ENCODE measurements at regions not wholly inside any gene's neighbourhood (a gene's known extent, or its start where the extent isn't known, plus 50 kb on each side); places are given as distances from the start of the nearest gene placed in this dataset.

DNA sequence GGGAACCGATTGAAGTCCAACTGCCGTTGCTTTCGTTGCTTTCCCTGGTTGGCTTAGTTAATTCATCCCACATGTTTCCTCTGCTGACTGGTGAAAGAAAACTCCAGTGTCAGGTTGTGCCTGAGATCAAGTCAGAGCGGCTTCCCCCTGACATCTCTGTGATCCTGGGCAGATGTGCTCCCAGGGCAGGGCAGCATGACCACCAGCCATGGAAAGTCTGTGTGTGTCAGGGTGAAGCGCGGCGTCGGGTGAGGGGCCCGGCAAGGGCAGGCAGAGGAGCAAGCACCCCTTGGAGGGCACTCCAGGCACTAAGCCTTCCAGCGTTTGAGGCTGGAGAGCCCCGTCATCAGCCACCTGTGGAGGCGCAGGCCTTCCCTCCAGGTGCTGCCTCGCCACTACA lies 54.5 kb upstream of the IGF1 start:
- Histone ChIP-seq H3K9me3 (ENCODE audit: control insufficient read depth in 4 of 4, insufficient read depth in 3 of 4, low read length in 3 of 4) (peaks cover 0 to 3% (median 2%) of the 10 kb centered on the region in 4 donors), H3K36me3 (ENCODE audit: control insufficient read depth in 4 of 4, insufficient read depth in 4 of 4, low read length in 4 of 4) (no peaks in the 10 kb centered on the region), H3K27me3 (ENCODE audit: control insufficient read depth in 3 of 3, insufficient read depth in 3 of 3, low read length in 2 of 3) (no peaks in the 10 kb centered on the region), H3K4me1 (ENCODE audit: control insufficient read depth in 5 of 5, insufficient read depth in 5 of 5, low read length in 5 of 5) (no peaks in the 10 kb centered on the region), H3K4me3 (no peak overlapping the region), H3K9ac (ENCODE audit: insufficient read depth in 1 of 2, low read length in 2 of 2) (no peak overlapping the region), H3K27ac (ENCODE audit: low read depth in 1 of 2, low read length in 1 of 2) (no peak overlapping the region)
- WGBS, 2 donors = 72 to 81% methylated on average over 13 of the region's 13 CpGs
- TF ChIP-seq, protein P1, sequence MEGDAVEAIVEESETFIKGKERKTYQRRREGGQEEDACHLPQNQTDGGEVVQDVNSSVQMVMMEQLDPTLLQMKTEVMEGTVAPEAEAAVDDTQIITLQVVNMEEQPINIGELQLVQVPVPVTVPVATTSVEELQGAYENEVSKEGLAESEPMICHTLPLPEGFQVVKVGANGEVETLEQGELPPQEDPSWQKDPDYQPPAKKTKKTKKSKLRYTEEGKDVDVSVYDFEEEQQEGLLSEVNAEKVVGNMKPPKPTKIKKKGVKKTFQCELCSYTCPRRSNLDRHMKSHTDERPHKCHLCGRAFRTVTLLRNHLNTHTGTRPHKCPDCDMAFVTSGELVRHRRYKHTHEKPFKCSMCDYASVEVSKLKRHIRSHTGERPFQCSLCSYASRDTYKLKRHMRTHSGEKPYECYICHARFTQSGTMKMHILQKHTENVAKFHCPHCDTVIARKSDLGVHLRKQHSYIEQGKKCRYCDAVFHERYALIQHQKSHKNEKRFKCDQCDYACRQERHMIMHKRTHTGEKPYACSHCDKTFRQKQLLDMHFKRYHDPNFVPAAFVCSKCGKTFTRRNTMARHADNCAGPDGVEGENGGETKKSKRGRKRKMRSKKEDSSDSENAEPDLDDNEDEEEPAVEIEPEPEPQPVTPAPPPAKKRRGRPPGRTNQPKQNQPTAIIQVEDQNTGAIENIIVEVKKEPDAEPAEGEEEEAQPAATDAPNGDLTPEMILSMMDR (IDR thresholded peaks at IDR 0.05; ENCODE audit: control extremely low read depth, extremely low read depth) = no peak
- no peak for DNase-seq
- ATAC-seq (ENCODE audit: insufficient read depth, low FRiP score) = no peak

DNA sequence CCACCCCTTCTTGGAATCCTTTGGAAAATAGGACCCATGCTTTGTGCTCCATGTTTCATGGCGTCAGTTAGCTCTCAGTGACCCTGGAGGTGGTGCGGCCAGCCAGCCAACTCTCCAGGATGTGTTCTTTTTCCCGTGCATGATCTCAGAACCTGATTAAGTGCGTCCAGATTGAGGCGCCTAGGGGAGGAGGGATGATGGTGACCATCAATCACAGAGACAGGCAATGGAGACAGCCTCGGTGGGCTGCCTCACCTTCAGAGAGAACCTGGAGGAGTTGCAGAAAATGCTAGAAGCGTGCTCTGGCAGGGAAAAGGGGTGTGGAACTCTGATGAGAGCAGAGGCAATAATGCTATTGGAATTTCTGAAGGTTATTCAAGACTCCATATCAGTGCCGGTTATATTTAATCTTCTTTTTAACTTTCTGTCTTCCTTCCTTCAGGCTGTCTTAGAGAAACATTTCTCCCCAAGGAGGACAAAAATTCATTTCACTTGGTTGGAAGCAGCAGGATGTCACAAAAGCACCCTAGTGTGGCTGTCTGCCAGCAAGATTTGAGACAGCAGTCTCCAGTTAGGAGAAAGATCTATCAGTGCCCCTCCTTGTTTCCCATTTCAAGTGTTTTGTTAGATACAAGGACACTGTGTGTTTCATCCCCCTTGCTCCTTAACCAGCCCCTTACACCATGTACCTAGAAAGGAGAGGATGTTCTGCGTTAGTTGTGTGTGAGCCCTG lies 53.3 kb upstream of the IGF1 start:
- Histone ChIP-seq H3K27me3 (ENCODE audit: control insufficient read depth in 3 of 3, insufficient read depth in 3 of 3, low read length in 2 of 3) (no peaks in the 10 kb centered on the region), H3K4me3 (no peak overlapping the region), H3K36me3 (ENCODE audit: control insufficient read depth in 4 of 4, insufficient read depth in 4 of 4, low read length in 4 of 4) (no peaks in the 10 kb centered on the region), H3K9me3 (ENCODE audit: control insufficient read depth in 4 of 4, insufficient read depth in 3 of 4, low read length in 3 of 4) (peaks cover 0 to 3% (median 2%) of the 10 kb centered on the region in 4 donors), H3K27ac (ENCODE audit: low read depth in 1 of 2, low read length in 1 of 2) (no peak overlapping the region), H3K9ac (ENCODE audit: insufficient read depth in 1 of 2, low read length in 2 of 2) (no peak overlapping the region), H3K4me1 (ENCODE audit: control insufficient read depth in 5 of 5, insufficient read depth in 5 of 5, low read length in 5 of 5) (no peaks in the 10 kb centered on the region)
- no peak for DNase-seq
- TF ChIP-seq, protein P1 (IDR thresholded peaks at IDR 0.05; ENCODE audit: control extremely low read depth, extremely low read depth) = no peak
- 70 to 75% methylated on average over 9 of the region's 9 CpGs for WGBS, 2 donors
- ATAC-seq (ENCODE audit: insufficient read depth, low FRiP score) = no peak
